ENCODE measurements at regions not wholly inside any gene's neighbourhood (a gene's known extent, or its start where the extent isn't known, plus 50 kb on each side); places are given as distances from the start of the nearest gene placed in this dataset.

DNA sequence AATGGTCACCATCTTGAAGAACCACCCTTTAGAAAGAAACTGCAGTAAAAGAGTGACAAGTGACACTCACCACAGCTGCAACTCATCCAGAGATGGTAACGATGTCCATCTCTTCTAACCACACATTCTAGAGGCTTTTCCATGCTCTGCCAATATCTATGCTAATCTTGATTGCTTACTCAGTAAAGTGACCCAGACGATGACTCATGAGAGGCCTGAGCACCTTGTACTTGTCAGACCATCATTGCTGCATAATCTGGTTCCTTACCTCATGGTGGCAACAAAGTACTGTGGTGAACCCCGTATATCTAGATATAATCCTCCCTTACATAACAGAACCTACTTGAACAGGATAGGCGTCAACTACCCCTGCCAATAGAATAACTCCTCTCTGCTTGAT is 75.6 kb downstream of the CCNG2 start:
- Histone ChIP-seq H3K36me3 (ENCODE audit: control insufficient read depth in 2 of 2, extremely low read depth in 1 of 2, insufficient read depth in 2 of 2, low read length in 2 of 2) (no peaks in the 10 kb centered on the region), H3K9me3 (ENCODE audit: control insufficient read depth, low read depth, low read length) (no peaks in the 10 kb centered on the region), H3K27ac (ENCODE audit: control insufficient read depth, insufficient read depth, low read length) (no peak overlapping the region), H2AFZ (ENCODE audit: control insufficient read depth, low read length) (no peak overlapping the region), H3K9me1 (ENCODE audit: control insufficient read depth, extremely low read depth, insufficient read depth, low read length) (no peaks in the 10 kb centered on the region), H3K4me3 (ENCODE audit: control insufficient read depth in 2 of 3, extremely low read depth in 1 of 3, insufficient read depth in 2 of 3, low read depth in 1 of 3, low read length in 3 of 3) (no peak overlapping the region), H3K79me2 (ENCODE audit: control insufficient read depth, insufficient read depth, low read length) (no peaks in the 10 kb centered on the region), H3K27me3 (ENCODE audit: control insufficient read depth, extremely low read depth, insufficient read depth, low read length) (peaks cover 10% of the 10 kb centered on the region), H3K4me2 (ENCODE audit: control insufficient read depth, extremely low read depth, insufficient read depth, low read depth, low read length) (no peak overlapping the region), H4K20me1 (ENCODE audit: control insufficient read depth, extremely low read depth, insufficient read depth, low read length) (no peaks in the 10 kb centered on the region), H3K4me1 (ENCODE audit: control insufficient read depth, extremely low read depth, insufficient read depth, low read length) (peaks cover 10% of the 10 kb centered on the region), H3K9ac (ENCODE audit: control insufficient read depth, extremely low read depth, insufficient read depth, low read length) (no peak overlapping the region)
- dilution Hi-C loops (cut with MboI; ENCODE audit: extremely low pct_ligation_motif_present, low sequenced_read_pairs) = loop anchor here (25.0 kb wide), 1 partner anchor 130 kb away; no protein-coding TSS in a partner anchor
- FAIRE-seq = no peak
- TF ChIP-seq EZH2 (IDR thresholded peaks at IDR 0.05; ENCODE audit: low read length) (no peak), CTCF (optimal IDR thresholded peaks at IDR 0.05 in 1 of 3, IDR thresholded peaks at IDR 0.05 in 1 of 3, conservative IDR thresholded peaks at IDR 0.05 in 1 of 3; ENCODE audit: extremely low read depth in 1 of 3, insufficient read depth in 2 of 3, low read length in 3 of 3) (no peak)
- DNase-seq (ENCODE audit: low read depth, low spot score) = no peak

DNA sequence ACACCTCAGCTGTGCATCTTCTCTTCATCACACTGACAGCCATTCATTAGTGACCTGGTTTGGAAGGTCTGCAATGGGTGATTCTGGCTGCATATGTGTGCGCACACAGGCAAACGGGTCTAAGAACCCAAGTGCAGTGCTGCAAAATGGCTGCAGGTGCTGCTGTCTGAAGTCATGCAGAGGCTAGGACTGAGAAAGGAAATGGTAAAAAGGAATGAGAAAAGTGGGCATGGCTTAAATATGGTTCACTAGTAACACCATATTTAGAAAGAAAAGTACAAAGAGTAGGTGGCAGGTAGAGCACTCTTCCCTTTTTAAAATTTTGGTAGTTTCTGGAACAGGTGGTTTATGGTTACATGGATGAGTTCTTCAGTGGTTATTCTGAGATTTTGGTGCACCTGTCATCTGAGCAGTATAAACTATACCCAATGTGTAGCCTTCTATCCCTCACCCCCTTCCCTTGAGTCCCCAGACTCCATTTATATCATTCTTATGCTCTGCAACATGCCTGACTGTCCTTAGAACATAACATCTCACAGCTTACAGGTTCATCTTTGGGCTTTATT is 78.4 kb downstream of the CCNG2 start:
- H3K36me3 ChIP-seq (ENCODE audit: control insufficient read depth in 2 of 2, extremely low read depth in 1 of 2, insufficient read depth in 2 of 2, low read length in 2 of 2) = no peaks in the 10 kb centered on the region
- H2AFZ ChIP-seq (ENCODE audit: control insufficient read depth, low read length) = no peak overlapping the region
- no peaks in the 10 kb centered on the region for H3K9me3 ChIP-seq (ENCODE audit: control insufficient read depth, low read depth, low read length)
- H4K20me1 ChIP-seq (ENCODE audit: control insufficient read depth, extremely low read depth, insufficient read depth, low read length) = no peaks in the 10 kb centered on the region
- no peaks in the 10 kb centered on the region for H3K4me1 ChIP-seq (ENCODE audit: control insufficient read depth, extremely low read depth, insufficient read depth, low read length)
- H3K79me2 ChIP-seq (ENCODE audit: control insufficient read depth, insufficient read depth, low read length) = no peaks in the 10 kb centered on the region
- DNase-seq (ENCODE audit: low read depth, low spot score) (no peak), FAIRE-seq (no peak)
- dilution Hi-C loops (cut with MboI; ENCODE audit: extremely low pct_ligation_motif_present, low sequenced_read_pairs) = loop anchor here (25.0 kb wide), 1 partner anchor 127 kb away; no protein-coding TSS in a partner anchor
- no peak overlapping the region for H3K9ac ChIP-seq (ENCODE audit: control insufficient read depth, extremely low read depth, insufficient read depth, low read length)
- TF ChIP-seq CTCF (optimal IDR thresholded peaks at IDR 0.05 in 1 of 3, IDR thresholded peaks at IDR 0.05 in 1 of 3, conservative IDR thresholded peaks at IDR 0.05 in 1 of 3; ENCODE audit: extremely low read depth in 1 of 3, insufficient read depth in 2 of 3, low read length in 3 of 3) = no peak
- TF ChIP-seq EZH2 (IDR thresholded peaks at IDR 0.05; ENCODE audit: low read length) = no peak
- no peak overlapping the region for H3K27ac ChIP-seq (ENCODE audit: control insufficient read depth, insufficient read depth, low read length)
- H3K4me2 ChIP-seq (ENCODE audit: control insufficient read depth, extremely low read depth, insufficient read depth, low read depth, low read length) = no peak overlapping the region
- no peak overlapping the region for H3K4me3 ChIP-seq (ENCODE audit: control insufficient read depth in 2 of 3, extremely low read depth in 1 of 3, insufficient read depth in 2 of 3, low read depth in 1 of 3, low read length in 3 of 3)
- peaks cover 10% of the 10 kb centered on the region for H3K27me3 ChIP-seq (ENCODE audit: control insufficient read depth, extremely low read depth, insufficient read depth, low read length)
- no peaks in the 10 kb centered on the region for H3K9me1 ChIP-seq (ENCODE audit: control insufficient read depth, extremely low read depth, insufficient read depth, low read length)
